BJ (cell line): ENCODE measurements at regions not wholly inside any gene's neighbourhood (a gene's known extent, or its start where the extent isn't known, plus 50 kb on each side); places are given as distances from the start of the nearest gene placed in this dataset.

Source experiments
- CTCF ChIA-PET: fragments of 350-600 bp; formaldehyde crosslinking; extraction: SDS; loops from one replicate; lab custom pipeline; 2021; ENCODE audit warnings: antibody characterized with exemption, inconsistent platforms; lab: Yijun Ruan, JAX
- POLR2A ChIA-PET: fragments of 300-600 bp; sonication (Branson Sonifier 250); formaldehyde crosslinking; extraction: SDS; loops from one replicate; lab custom pipeline; 2021; ENCODE audit warnings: antibody characterized with exemption; lab: Charles Lee
- DNase-seq: peaks from one replicate; pipeline ENCODE4 v3.0.0-alpha.2; 2011; ENCODE audit warnings: low read depth
- H3K27me3 ChIP-seq: 2 replicates; pipeline ENCODE4 v1.6.0; 2011; ENCODE audit warnings: low read length; ENCODE audit not compliant: control insufficient read depth, insufficient read depth
- H3K36me3 ChIP-seq: 2 replicates; pipeline ENCODE4 v1.5.1; 2011; ENCODE audit warnings: low read length; ENCODE audit not compliant: control insufficient read depth, insufficient read depth
- H3K4me3 ChIP-seq: 2 replicates; pipeline ENCODE4 v1.5.1; 2011; ENCODE audit warnings: low read depth, mild to moderate bottlenecking, control low read depth, low read length
- TF ChIP-seq, protein P1 (sequence below): IDR thresholded peaks from 2 replicates; pipeline ENCODE4 v1.5.1; 2011; ENCODE audit warnings: low read depth, mild to moderate bottlenecking, control low read depth, inconsistent platforms, low read length, moderate library complexity; ENCODE audit not compliant: insufficient read depth

DNA sequence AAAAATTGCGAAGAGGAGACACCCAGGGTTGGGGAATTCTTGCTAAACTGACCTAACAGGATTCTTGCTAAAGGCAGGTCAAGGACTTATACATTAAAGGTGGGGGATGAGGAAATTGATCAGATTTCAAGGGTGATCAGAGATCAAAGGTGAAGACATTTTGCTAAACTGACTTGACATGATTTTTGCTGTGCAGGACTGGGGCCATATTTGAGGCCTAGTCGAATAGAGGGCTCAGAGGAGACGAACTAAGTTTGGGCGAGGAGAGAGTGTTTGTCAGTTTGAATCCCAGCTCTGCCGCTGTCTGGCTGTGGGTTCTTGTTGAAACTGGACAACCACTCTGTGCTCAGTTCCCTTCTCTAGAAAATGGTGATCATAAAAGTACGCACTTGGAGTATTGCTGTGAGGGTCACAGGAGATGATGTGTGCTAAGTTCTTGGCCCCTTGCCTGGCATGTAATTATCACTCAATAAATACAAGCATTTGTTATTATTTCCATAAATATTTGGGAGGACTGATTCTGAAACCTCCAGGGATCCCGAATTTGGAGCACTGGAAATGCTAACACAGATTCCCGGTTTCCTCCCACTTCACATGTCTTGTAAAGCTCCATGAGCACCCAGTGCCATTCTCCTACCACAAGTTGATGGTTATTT lies 364.8 kb upstream of the PROK2 start:
- H3K4me3 ChIP-seq: no peak overlapping the region
- DNase-seq: no peak
- ChIA-PET CTCF (no interaction called here), POLR2A (no interaction called here)
- no peaks in the 10 kb centered on the region for H3K36me3 ChIP-seq
- TF ChIP-seq, protein P1, sequence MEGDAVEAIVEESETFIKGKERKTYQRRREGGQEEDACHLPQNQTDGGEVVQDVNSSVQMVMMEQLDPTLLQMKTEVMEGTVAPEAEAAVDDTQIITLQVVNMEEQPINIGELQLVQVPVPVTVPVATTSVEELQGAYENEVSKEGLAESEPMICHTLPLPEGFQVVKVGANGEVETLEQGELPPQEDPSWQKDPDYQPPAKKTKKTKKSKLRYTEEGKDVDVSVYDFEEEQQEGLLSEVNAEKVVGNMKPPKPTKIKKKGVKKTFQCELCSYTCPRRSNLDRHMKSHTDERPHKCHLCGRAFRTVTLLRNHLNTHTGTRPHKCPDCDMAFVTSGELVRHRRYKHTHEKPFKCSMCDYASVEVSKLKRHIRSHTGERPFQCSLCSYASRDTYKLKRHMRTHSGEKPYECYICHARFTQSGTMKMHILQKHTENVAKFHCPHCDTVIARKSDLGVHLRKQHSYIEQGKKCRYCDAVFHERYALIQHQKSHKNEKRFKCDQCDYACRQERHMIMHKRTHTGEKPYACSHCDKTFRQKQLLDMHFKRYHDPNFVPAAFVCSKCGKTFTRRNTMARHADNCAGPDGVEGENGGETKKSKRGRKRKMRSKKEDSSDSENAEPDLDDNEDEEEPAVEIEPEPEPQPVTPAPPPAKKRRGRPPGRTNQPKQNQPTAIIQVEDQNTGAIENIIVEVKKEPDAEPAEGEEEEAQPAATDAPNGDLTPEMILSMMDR: no peak
- H3K27me3 ChIP-seq: no peaks in the 10 kb centered on the region

DNA sequence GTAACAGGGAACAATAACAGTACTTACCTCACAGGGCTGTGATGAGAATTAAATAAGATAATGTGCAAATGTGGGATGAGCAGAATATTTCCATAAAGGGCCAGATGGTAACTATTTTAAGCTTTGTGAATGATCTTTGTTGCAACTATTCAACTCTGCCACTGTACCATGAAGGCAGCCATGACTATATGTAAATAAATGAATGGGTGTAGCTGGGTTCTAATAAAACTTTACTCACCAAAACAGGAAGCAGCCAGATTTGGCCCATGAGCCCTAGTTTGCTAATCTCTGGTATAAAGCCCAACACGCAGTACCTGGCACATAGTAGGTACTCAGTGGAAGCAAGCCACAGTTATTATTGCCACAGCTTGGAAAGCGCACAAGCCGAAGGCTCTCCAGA lies 362.7 kb upstream of the PROK2 start:
- ChIA-PET CTCF (interaction anchor here (0.7 to 1.4 kb wide), 2 partner anchors 10 to 682 kb away, joined by 3 to 4 read pairs; no protein-coding TSS in a partner anchor), POLR2A (no interaction called here)
- H3K27me3 ChIP-seq: 0 out of 2 replicates have a peak, but pooled peaks cover 1% of the 10 kb centered on the region
- TF ChIP-seq, protein P1: no peak
- no peak overlapping the region for H3K4me3 ChIP-seq
- H3K36me3 ChIP-seq: no peaks in the 10 kb centered on the region
- no peak for DNase-seq

DNA sequence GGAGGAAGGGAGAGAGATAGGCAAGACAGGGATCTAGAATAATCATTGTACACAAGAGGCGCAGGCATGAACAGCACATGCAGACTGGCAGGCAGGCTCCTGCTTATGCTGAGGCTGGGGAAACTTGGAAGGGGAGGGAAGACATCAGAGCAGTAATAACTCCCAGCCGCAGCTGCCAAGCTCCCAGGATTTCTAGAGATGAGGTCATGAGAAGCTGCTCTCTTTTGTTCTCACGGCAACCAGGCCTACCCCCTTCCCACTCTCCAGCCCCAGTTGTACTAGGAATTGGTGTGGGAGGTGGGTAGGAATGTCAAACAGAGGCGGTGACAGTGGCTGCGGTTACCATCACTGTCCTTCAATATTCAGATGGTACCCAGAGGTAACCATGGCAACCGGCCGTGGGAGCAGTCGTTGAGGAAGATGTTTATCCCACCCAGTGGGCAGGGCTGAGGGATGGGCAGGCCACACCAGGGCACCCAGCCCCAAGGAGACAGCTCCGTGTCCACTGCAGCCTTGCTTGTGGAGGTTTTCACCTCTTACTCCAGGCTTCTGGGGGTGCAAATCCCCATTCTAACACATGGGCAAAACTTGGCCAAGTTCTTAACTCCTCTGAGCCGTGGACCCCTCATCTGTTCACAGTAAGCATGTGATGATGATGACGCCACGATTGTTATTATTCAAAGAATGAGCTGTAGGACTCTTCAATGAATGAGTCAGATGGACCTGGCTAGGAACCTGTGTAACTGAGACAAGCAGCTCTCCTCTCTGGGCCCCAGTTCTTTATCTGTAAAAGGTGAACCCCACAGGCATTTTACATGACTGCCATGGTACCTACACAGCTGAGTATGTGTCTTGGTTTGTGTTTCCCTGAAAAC lies 360.8 kb upstream of the PROK2 start:
- no peaks in the 10 kb centered on the region for H3K36me3 ChIP-seq
- H3K27me3 ChIP-seq: peaks cover 3% of the 10 kb centered on the region; the same call in 1 of the 2 replicates
- peak; percentile 26 for DNase-seq
- ChIA-PET POLR2A (interaction anchor here (0.7 kb wide), 1 partner anchor 147 kb away, joined by 4 read pairs; no protein-coding TSS in a partner anchor), CTCF (interaction anchor here (0.6 to 1.3 kb wide), 2 partner anchors 9 to 918 kb away, joined by 3 read pairs; no protein-coding TSS in a partner anchor)
- TF ChIP-seq, protein P1: no peak
- H3K4me3 ChIP-seq: no peak overlapping the region

DNA sequence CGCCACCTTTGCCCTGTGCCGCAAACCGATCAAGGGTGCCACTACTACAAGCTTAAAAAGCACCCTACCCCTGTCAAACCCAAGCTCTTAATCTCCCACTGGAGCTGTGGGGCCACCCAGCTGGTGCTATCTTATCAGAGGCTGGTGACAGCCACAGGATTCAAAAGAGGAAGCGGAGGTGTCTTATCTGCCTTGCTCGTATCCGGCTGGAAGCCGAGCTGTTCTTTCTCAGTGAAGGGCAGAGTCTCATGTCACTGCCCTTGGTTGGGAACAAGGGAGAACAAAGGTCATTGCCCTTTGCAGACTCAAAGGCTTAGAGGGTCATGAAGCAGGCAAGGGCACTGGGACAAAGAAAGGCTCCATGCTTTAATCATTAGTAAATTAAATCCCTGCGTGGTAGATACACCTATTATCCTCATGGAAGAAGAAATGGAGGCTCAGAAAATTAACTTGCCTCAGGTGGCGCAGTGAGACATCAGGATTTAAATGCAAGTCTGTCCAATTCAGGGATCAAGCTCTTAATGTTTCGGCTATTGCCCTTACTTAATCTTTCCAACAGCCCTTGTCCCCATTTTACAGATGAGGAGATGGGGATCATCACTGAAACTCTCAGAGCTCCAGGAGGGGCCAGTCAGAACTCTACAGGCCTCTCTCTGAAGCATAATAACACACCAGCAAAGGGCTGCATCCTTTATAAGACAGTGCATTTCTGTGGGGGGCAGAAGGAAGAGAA lies 360.0 kb upstream of the PROK2 start:
- POLR2A ChIA-PET: interaction anchor here (0.7 kb wide), 1 partner anchor 146 kb away, joined by 4 read pairs; no protein-coding TSS in a partner anchor
- Histone ChIP-seq H3K36me3 (no peaks in the 10 kb centered on the region), H3K27me3 (peaks cover 3% of the 10 kb centered on the region; the same call in 1 of the 2 replicates), H3K4me3 (no peak overlapping the region)
- TF ChIP-seq, protein P1: no peak
- no peak for DNase-seq
- CTCF ChIA-PET: interaction anchor here (0.6 to 1.3 kb wide), 2 partner anchors 10 to 919 kb away, joined by 3 read pairs; no protein-coding TSS in a partner anchor
